SW480 (cell line): ENCODE measurements at regions not wholly inside any gene's neighbourhood (a gene's known extent, or its start where the extent isn't known, plus 50 kb on each side); places are given as distances from the start of the nearest gene placed in this dataset.
"Not testable (repeated sequence)": the region's sequence is repeated elsewhere in the genome, so short reads cannot be mapped to it uniquely, and the experiment has no call there.

ENCODE experiments used
- DNase-seq: peaks from one replicate; pipeline ENCODE4 v3.0.0-alpha.2; 2016; ENCODE audit warnings: low spot score

DNA sequence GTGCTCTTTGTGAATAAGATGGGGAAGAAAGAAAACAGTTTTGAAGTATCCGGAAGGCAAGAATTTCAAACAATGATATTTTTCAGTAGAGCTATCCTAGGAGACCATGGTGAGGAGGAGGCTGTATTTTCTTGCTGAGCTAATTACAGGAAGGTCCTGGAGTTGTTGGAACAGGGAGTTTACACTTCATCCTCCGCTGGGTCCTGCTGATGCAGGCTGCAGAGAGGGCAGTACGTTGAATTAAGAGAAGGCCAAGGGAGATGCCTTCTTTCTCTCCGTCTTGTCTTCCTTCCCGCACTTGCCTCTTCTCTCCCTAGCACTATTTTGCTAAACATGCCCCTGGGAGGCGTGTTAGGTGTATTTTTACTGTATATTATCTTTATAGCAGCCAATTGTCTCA lies 60.0 kb upstream of the EDAR start:
- DNase-seq: no peak

DNA sequence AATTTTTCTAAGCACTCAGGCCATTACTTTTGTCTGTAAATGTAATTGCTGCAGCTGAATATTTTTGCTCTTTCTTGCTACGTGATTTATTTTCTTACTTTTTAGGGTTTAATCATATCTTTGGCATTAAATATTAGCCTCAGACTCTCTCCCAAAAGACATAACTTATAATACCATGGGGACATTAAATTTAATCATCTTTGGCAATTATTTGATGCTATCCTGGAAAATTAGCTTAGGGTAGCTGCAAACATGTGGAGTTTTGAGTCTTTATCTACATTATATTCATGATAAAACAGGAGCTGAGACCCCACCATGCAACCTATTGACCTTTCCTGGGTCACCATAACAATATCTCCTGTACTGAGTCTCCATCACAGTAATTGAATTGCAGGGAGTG lies 59.1 kb upstream of the EDAR start:
- DNase-seq: no peak

DNA sequence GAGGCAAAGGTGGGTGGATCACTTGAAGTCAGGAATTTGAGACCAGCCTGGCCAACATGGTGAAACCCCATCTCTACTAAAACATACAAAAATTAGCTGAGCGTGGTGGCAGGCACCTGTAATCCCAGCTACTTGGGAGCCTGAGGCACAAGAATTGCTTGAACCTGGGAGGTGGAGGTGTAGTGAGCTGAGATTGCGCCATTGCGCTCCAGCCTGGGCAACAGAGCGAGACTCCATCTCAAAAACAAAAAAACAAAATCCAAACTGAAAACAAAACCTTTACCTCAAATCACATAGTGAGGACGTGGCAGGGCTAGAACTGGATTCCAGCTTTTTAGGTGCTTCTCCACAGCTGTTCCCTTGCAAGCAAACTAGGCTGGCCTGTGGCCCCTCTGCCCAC lies 58.5 kb upstream of the EDAR start:
- DNase-seq: not testable (repeated sequence)

DNA sequence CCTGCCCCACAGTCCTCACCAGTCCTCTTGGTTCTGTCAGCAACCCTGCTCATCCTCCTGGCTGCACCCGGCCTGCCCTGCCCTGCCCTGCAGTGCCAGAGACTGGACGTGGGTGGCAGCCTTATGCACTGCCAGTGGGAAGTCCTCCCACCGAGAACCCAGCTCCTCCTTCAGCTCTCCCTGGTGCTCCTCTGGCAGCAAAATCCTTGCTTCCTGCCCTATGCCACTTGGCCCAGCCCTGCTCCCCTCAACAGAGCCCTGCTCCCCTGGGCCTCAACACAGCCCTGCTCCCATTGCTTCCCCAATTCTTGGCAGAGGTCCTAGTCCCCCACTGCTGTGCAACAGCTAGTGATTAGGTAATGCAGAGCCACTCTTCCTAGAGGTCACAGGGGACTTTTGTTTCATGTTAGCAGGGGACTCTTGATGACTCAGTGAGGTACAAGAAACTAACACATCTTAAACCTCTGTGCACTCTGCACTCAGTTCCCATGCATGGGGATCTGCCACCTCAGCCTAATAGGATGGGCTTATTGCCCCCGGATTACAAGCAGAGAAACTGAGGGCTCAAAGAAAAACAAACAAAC lies 58.0 kb upstream of the EDAR start:
- peak; percentile 20 for DNase-seq

DNA sequence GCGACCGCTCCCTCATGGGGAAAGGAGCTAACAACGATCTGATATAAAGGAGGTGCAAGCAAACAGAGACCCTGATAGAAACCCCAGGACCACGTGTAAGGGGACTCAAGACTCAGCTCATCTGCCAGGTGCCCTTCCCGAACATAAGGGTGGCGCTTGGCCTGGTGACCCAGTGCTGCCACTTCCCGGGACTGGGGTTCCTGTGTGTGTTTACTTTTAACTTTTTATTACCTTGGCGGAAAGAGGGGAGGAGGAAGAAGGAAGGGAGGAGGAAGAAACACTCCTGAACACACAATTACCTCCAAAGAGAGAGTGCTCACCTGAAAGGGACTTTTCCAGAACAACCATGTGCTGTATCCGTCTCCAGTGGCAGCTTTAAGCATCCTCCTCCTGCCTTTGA lies 56.5 kb upstream of the EDAR start:
- no peak for DNase-seq

DNA sequence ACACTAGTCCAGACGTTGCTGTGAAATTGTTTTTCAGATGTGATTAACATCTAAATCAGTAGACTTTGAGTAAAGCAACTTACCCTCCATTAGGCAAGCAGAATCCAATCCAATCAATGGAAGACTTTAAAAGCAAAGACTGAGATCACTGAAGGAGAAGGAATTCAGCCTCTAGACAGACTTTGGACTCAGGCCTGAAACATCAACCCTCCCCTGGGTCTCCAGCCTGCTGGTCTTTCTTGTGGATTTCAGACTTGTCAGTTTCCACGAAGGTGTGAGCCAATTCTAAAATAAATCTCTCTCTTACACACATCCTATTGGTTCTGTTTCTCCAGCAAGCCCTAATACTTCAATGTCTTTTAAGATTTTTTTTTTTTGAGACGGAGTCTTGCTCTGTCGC lies 50.0 kb upstream of the EDAR start:
- no peak for DNase-seq
